A549 (cell line): ENCODE measurements at regions not wholly inside any gene's neighbourhood (a gene's known extent, or its start where the extent isn't known, plus 50 kb on each side); places are given as distances from the start of the nearest gene placed in this dataset.

Source experiments
- ATAC-seq, 2 experiments: fragments of 200-7000 bp in 1 of 2; fragments of >200 bp in 1 of 2; cut with Nextera tagmentation in 1 of 2; cut with Tn5 transposase in 1 of 2; 3 replicates each; pipeline versions ENCODE4 v1.8.0 to v1.9.1; 2018 to 2020; ENCODE audit warnings: mild to moderate bottlenecking in 1 of 2, moderate library complexity in 1 of 2
- CTCF ChIA-PET: fragments of 300-600 bp; sonication (Branson Sonifier 250); formaldehyde crosslinking; extraction: SDS; loops from one replicate; lab custom pipeline; 2021; ENCODE audit warnings: antibody characterized with exemption, inconsistent platforms; lab: Yijun Ruan, JAX
- POLR2A ChIA-PET: fragments of 350-600 bp; formaldehyde crosslinking; extraction: SDS; loops from one replicate; lab custom pipeline; 2021; ENCODE audit warnings: antibody characterized with exemption, inconsistent platforms; lab: Yijun Ruan, JAX
- DNase-seq, 2 experiments: peaks; one replicate each; pipeline versions ENCODE4 v3.0.0 to v3.0.0-alpha.2; 2011 to 2016; ENCODE audit warnings: low read depth in 1 of 2, low spot score in 1 of 2
- FAIRE-seq: peaks from 2 replicates; lab custom pipeline; 2011; peaks lifted over from hg19 to GRCh38; lab: Jason Lieb, UNC
- H3K27ac ChIP-seq, 2 experiments: fragments of >200 bp; sonication (Bioruptor Twin); formaldehyde crosslinking; 3 replicates each; pipeline ENCODE4 v1.5.1; 2016 to 2017
- H3K4me1 ChIP-seq: fragments of >200 bp; sonication (Bioruptor Twin); formaldehyde crosslinking; 3 replicates; pipeline ENCODE4 v1.6.1; 2016
- H3K4me2 ChIP-seq: fragments of >200 bp; sonication (Bioruptor Twin); formaldehyde crosslinking; 3 replicates; pipeline ENCODE4 v1.6.1; 2016
- H3K4me3 ChIP-seq: fragments of >200 bp; sonication (Bioruptor Twin); formaldehyde crosslinking; 3 replicates; pipeline ENCODE4 v1.5.1; 2016
- H3K9me3 ChIP-seq: fragments of >200 bp; sonication (Bioruptor Twin); formaldehyde crosslinking; 3 replicates; pipeline ENCODE4 v1.6.1; 2016
- BCL3 ChIP-seq: fragments of >200 bp; sonication (Bioruptor Twin); formaldehyde crosslinking; IDR thresholded peaks from 3 replicates; pipeline ENCODE4 v1.6.1; 2016
- CBX2 ChIP-seq: fragments of 200-600 bp; sonication (generic); IDR thresholded peaks from 2 replicates; pipeline ENCODE4 v1.6.1; 2016; ENCODE audit warnings: low read depth, mild to moderate bottlenecking, borderline replicate concordance
- CHD2 ChIP-seq: fragments of 150-350 bp; IDR thresholded peaks from 2 replicates; pipeline ENCODE4 v1.6.1; 2014; ENCODE audit warnings: low read length; ENCODE audit not compliant: partially characterized antibody
- CHD4 ChIP-seq: fragments of 200-600 bp; sonication (generic); IDR thresholded peaks from 2 replicates; pipeline ENCODE4 v1.6.1; 2016; ENCODE audit warnings: antibody characterized with exemption, mild to moderate bottlenecking, borderline replicate concordance
- ELK1 ChIP-seq: fragments of 150-350 bp; IDR thresholded peaks from 2 replicates; pipeline ENCODE4 v1.6.1; 2014; ENCODE audit warnings: low read depth, mild to moderate bottlenecking, low read length
- FOSB ChIP-seq: fragments of 250-450 bp; sonication (Bioruptor Pico); IDR thresholded peaks from 2 replicates; pipeline ENCODE4 v1.5.0; 2020; ENCODE audit warnings: mild to moderate bottlenecking, moderate library complexity
- GATA3 ChIP-seq: IDR thresholded peaks from 2 replicates; pipeline ENCODE4 v1.6.1; 2012; ENCODE audit warnings: borderline replicate concordance
- HDAC2 ChIP-seq: fragments of 200-600 bp; sonication (generic); IDR thresholded peaks from 2 replicates; pipeline ENCODE4 v1.6.1; 2016
- HEYL ChIP-seq: fragments of 250-450 bp; sonication (Bioruptor Pico); IDR thresholded peaks from 2 replicates; pipeline ENCODE4 v1.8.0; 2021; ENCODE audit warnings: mild to moderate bottlenecking, moderate library complexity
- HMGXB4 ChIP-seq: fragments of 250-450 bp; sonication (Bioruptor Pico); IDR thresholded peaks from 2 replicates; pipeline ENCODE4 v1.5.0; 2021; ENCODE audit warnings: mild to moderate bottlenecking, moderate library complexity, borderline replicate concordance
- HOXB13 ChIP-seq: fragments of 250-450 bp; sonication (Bioruptor Pico); IDR thresholded peaks from 2 replicates; pipeline ENCODE4 v1.5.0; 2020; ENCODE audit warnings: low read depth, mild to moderate bottlenecking, moderate library complexity
- JUN ChIP-seq, 2 experiments: fragments of >200 bp; sonication (Bioruptor Twin); formaldehyde crosslinking; IDR thresholded peaks; 2 replicates in 1 of 2; 3 replicates in 1 of 2; pipeline ENCODE4 v1.6.1; 2016 to 2017
- MAX ChIP-seq: IDR thresholded peaks from 2 replicates; pipeline ENCODE4 v1.6.1; 2012
- PBX3 ChIP-seq: IDR thresholded peaks from 2 replicates; pipeline ENCODE4 v1.6.1; 2012
- RAD21 ChIP-seq, 2 experiments: fragments of >200 bp in 1 of 2; sonication (Bioruptor Twin) in 1 of 2; formaldehyde crosslinking in 1 of 2; IDR thresholded peaks in 1 of 2; conservative IDR thresholded peaks in 1 of 2; 2 replicates in 1 of 2; 3 replicates in 1 of 2; pipeline ENCODE4 v1.6.1; 2012 to 2018; ENCODE audit warnings: inconsistent platforms in 1 of 2
- RCOR1 ChIP-seq: fragments of 150-350 bp; IDR thresholded peaks from 2 replicates; pipeline ENCODE4 v1.6.1; 2014; ENCODE audit warnings: antibody characterized with exemption, low read length, low read depth
- RNF2 ChIP-seq: fragments of 200-600 bp; sonication (generic); IDR thresholded peaks from 2 replicates; pipeline ENCODE4 v1.6.1; 2016; ENCODE audit warnings: low read depth, mild to moderate bottlenecking, antibody characterized with exemption, moderate library complexity, borderline replicate concordance
- TFCP2L1 ChIP-seq: fragments of 250-450 bp; sonication (Bioruptor Pico); IDR thresholded peaks from 2 replicates; pipeline ENCODE4 v1.5.0; 2021; ENCODE audit warnings: mild to moderate bottlenecking
- USF2 ChIP-seq: fragments of 450-650 bp; IDR thresholded peaks from 2 replicates; pipeline ENCODE4 v1.6.1; 2014; ENCODE audit warnings: antibody characterized with exemption
- ZC3H11A ChIP-seq: fragments of 450-650 bp; IDR thresholded peaks from 2 replicates; pipeline ENCODE4 v1.6.1; 2014; ENCODE audit warnings: antibody characterized with exemption, mild to moderate bottlenecking
- WGBS: methylation state at CpG from one replicate; pipeline ENCODE4 v1.1.6; 2017; ENCODE audit errors: missing lambda C conversion rate; 5-methylcytosine and 5-hydroxymethylcytosine counted together
- TF ChIP-seq, protein P1 (sequence below): fragments of 250-450 bp; sonication (Bioruptor Pico); IDR thresholded peaks from 2 replicates; pipeline ENCODE4 v1.5.0; 2020; ENCODE audit warnings: low read depth, mild to moderate bottlenecking, moderate library complexity

GRCh38 chr1:87210151-87210550 lies 118.5 kb upstream of the LMO4 start:
- H3K4me1 ChIP-seq, result no peaks in the 10 kb centered on the region
- WGBS, result 49% methylated on average over 3 of the region's 3 CpGs
- no peak overlapping the region for H3K4me2 ChIP-seq
- ATAC-seq, result no peak
- no peak for FAIRE-seq
- no peak for TF ChIP-seq RCOR1
- no peak for DNase-seq
- CTCF ChIA-PET, result interaction anchor here (1.0 kb wide), 1 partner anchor 10 kb away, joined by 3 read pairs; no protein-coding TSS in a partner anchor
- H3K9me3 ChIP-seq, result no peaks in the 10 kb centered on the region
- no peak overlapping the region for H3K4me3 ChIP-seq
- no peak overlapping the region for H3K27ac ChIP-seq
- POLR2A ChIA-PET, result no interaction called here

- WGBS, result 64% methylated on average over 6 of the region's 6 CpGs
- Histone ChIP-seq H3K4me2 (no peak overlapping the region), H3K4me1 (no peaks in the 10 kb centered on the region), H3K27ac (no peak overlapping the region), H3K9me3 (no peaks in the 10 kb centered on the region), H3K4me3 (no peak overlapping the region)
- ChIA-PET POLR2A (no interaction called here), CTCF (interaction anchor here (0.9 kb wide), 1 partner anchor 541 kb away, joined by 3 read pairs; no protein-coding TSS in a partner anchor)
- FAIRE-seq (no peak), DNase-seq (no peak), ATAC-seq (no peak)
- TF ChIP-seq, protein P1, sequence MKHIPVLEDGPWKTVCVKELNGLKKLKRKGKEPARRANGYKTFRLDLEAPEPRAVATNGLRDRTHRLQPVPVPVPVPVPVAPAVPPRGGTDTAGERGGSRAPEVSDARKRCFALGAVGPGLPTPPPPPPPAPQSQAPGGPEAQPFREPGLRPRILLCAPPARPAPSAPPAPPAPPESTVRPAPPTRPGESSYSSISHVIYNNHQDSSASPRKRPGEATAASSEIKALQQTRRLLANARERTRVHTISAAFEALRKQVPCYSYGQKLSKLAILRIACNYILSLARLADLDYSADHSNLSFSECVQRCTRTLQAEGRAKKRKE (CRISPR knock-in tag), result no peak
- TF ChIP-seq RNF2 (no peak), ELK1 (no peak), GATA3 (no peak), FOSB (CRISPR knock-in tag) (no peak), ZC3H11A (no peak)
Observed at GRCh38 chr1:87212431-87213134, 116.1 kb upstream of the LMO4 start.

- POLR2A ChIA-PET, result no interaction called here
- DNase-seq (no peak), FAIRE-seq (no peak), ATAC-seq (no peak)
- H3K4me1 ChIP-seq, result no peaks in the 10 kb centered on the region
- H3K9me3 ChIP-seq, result no peaks in the 10 kb centered on the region
- no peak overlapping the region for H3K4me3 ChIP-seq
- WGBS, result 66% methylated on average over 10 of the region's 10 CpGs
- H3K4me2 ChIP-seq, result no peak overlapping the region
- CTCF ChIA-PET, result interaction anchor here (0.9 kb wide), 1 partner anchor 540 kb away, joined by 3 read pairs; no protein-coding TSS in a partner anchor
- TF ChIP-seq BCL3 (no peak), HOXB13 (CRISPR knock-in tag) (no peak), MAX (no peak), HDAC2 (no peak), RNF2 (no peak), RAD21 (conservative IDR thresholded peaks at IDR 0.05 in 1 of 2, IDR thresholded peaks at IDR 0.05 in 1 of 2) (no peak), HEYL (CRISPR knock-in tag) (no peak), RCOR1 (no peak), CBX2 (no peak), HMGXB4 (CRISPR knock-in tag) (no peak), USF2 (no peak), CHD4 (no peak), PBX3 (no peak), GATA3 (no peak), ZC3H11A (no peak), JUN (IDR thresholded peaks at IDR 0.05) (no peak), TFCP2L1 (CRISPR knock-in tag) (no peak), CHD2 (no peak)
- TF ChIP-seq, protein P1 (CRISPR knock-in tag), result no peak
- H3K27ac ChIP-seq, result no peak overlapping the region
Observed at GRCh38 chr1:87213135-87213515, 115.6 kb upstream of the LMO4 start.
